ENCODE measurements at regions not wholly inside any gene's neighbourhood (a gene's known extent, or its start where the extent isn't known, plus 50 kb on each side); places are given as distances from the start of the nearest gene placed in this dataset.

DNA sequence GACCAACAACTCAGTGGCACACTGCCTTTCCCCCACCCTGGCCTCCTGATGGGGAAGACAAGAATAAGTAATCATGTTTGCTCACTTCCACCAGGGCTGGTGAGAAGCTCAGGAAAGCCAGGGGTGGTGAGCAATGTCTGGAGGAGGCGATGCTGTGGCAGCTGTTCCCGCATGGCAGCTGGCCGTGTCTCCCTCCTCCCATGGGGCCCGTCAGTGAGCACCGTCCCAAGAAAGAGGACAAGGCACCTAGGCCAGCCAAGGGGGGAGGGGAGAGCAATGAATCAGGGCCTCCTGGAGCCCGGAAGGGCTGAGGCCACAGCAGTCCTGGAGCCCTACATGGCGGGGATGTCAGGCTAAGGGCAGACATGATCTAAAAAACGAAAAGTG is 69.2 kb upstream of the INSIG1 start:
- no peak for DNase-seq (ENCODE audit: low spot score)
- Histone ChIP-seq H3K4me1 (no peaks in the 10 kb centered on the region), H3K27me3 (no peaks in the 10 kb centered on the region), H3K36me3 (no peaks in the 10 kb centered on the region), H3K9me3 (no peaks in the 10 kb centered on the region), H3K27ac (no peak overlapping the region), H3K4me3 (no peak overlapping the region)
- no peak for TF ChIP-seq CTCF (IDR thresholded peaks at IDR 0.05)

DNA sequence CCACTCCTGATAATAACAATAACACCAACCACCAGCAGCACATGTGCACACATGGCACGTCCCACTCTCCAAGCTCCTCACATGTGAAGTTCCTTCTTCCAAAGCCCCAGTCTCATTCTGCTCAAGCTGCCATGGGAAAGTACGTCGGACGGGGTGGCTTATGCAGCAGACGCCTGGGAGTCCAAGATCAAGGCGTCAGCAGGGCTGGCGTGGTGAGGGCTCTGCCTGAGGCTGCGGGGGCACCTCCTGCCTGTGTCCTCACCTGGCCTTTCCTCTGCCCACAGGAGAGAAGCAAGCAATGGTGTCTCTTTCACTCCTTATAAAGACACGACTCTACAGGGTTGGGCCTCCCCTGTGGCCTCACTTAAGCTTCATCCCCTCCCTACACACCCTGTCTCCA is 68.8 kb upstream of the INSIG1 start:
- Histone ChIP-seq H3K9me3 (no peaks in the 10 kb centered on the region), H3K4me3 (no peak overlapping the region), H3K27me3 (no peaks in the 10 kb centered on the region), H3K4me1 (no peaks in the 10 kb centered on the region), H3K27ac (no peak overlapping the region), H3K36me3 (no peaks in the 10 kb centered on the region)
- no peak for TF ChIP-seq CTCF (IDR thresholded peaks at IDR 0.05)
- no peak for DNase-seq (ENCODE audit: low spot score)

DNA sequence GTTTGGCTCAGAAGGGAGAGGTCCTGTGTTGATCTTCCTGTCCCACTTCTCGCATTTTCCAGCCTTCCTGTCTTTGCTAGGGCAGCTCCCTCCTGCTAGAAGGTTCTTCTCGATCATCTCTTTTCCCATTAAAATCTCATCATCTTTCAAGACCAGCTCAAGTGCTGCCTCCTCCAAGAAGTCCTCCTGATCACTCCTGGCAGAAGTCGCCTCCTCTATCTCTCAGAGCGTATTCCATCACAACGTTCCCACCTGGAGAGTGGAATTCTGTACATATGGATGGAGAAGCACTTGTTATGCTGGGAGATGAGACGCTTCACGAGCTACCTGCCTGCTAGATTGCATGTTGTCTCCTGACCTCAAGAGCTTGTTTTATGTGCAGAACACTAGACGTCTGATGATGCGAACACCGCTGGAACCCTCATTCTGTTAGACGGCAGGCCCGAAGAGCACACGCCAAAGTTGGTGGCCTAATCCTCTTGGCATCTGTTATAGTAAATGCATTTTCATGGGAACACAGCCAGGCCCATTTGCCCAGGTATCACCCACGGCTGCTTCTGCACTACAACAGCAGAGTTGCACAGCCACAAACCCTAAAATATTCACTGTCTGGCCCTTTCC is 68.0 kb upstream of the INSIG1 start:
- Histone ChIP-seq H3K36me3 (no peaks in the 10 kb centered on the region), H3K9me3 (no peaks in the 10 kb centered on the region), H3K4me3 (no peak overlapping the region), H3K27me3 (no peaks in the 10 kb centered on the region), H3K27ac (no peak overlapping the region), H3K4me1 (no peaks in the 10 kb centered on the region)
- TF ChIP-seq CTCF (IDR thresholded peaks at IDR 0.05) = no peak
- no peak for DNase-seq (ENCODE audit: low spot score)

- Histone ChIP-seq H3K27me3 (no peaks in the 10 kb centered on the region), H3K27ac (no peak overlapping the region), H3K9me3 (no peaks in the 10 kb centered on the region), H3K36me3 (no peaks in the 10 kb centered on the region), H3K4me3 (no peak overlapping the region), H3K4me1 (no peaks in the 10 kb centered on the region)
- no peak for DNase-seq (ENCODE audit: low spot score)
- no peak for TF ChIP-seq CTCF (IDR thresholded peaks at IDR 0.05)
These were observed 67.5 kb upstream of the INSIG1 start for GRCh38 chr7:155230169-155230593.

DNA sequence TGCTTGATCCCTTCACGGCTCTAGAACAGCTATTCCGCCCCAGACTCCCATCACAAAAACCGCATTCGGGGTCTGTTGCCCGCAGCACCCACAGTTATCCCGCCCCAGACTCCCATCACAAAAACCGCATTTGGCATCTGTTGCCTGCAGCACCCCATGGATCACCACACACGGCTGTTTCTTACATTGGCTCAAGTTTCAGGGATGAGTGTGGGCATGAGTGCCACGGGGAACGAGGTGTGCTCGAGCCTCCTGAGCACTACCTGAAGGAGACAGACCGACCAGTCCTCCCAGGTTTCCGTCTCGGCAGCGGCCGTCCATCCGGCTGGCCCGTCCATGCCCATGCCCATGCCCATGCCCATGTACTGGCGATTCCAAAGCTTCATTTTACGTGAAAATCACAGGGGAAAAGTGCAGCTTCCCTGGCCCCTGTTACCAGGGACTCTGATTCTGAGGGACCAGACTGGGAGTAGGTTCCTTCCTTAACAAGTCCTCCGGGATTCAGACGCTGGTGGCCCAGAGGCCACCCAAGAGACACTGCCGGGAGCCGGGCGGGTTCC is 66.4 kb upstream of the INSIG1 start:
- no peaks in the 10 kb centered on the region for H3K4me1 ChIP-seq
- no peak for TF ChIP-seq CTCF (IDR thresholded peaks at IDR 0.05)
- no peaks in the 10 kb centered on the region for H3K9me3 ChIP-seq
- no peaks in the 10 kb centered on the region for H3K36me3 ChIP-seq
- H3K4me3 ChIP-seq = no peak overlapping the region
- DNase-seq (ENCODE audit: low spot score) = no peak
- H3K27ac ChIP-seq = no peak overlapping the region
- H3K27me3 ChIP-seq = no peaks in the 10 kb centered on the region

GRCh38 chr7:155231941-155232340 is 65.7 kb upstream of the INSIG1 start:
- no peaks in the 10 kb centered on the region for H3K4me1 ChIP-seq
- H3K27ac ChIP-seq = no peak overlapping the region
- DNase-seq (ENCODE audit: low spot score) = no peak
- H3K36me3 ChIP-seq = no peaks in the 10 kb centered on the region
- H3K27me3 ChIP-seq = no peaks in the 10 kb centered on the region
- H3K4me3 ChIP-seq = no peak overlapping the region
- TF ChIP-seq CTCF (IDR thresholded peaks at IDR 0.05) = no peak
- H3K9me3 ChIP-seq = no peaks in the 10 kb centered on the region
